WTC11 (cell line): ENCODE measurements at regions not wholly inside any gene's neighbourhood (a gene's known extent, or its start where the extent isn't known, plus 50 kb on each side); places are given as distances from the start of the nearest gene placed in this dataset.

Experiments used
- ATF3 ChIP-seq: sonication (generic); formaldehyde crosslinking; conservative IDR thresholded peaks from 2 replicates; pipeline ENCODE4 v1.8.1; 2022; ENCODE audit warnings: mild to moderate bottlenecking, missing genetic modification reagents
- CTCF ChIP-seq: fragments of 200-600 bp; IDR thresholded peaks from 2 replicates; pipeline ENCODE4 v1.8.0; 2022; ENCODE audit warnings: antibody characterized with exemption
- GABPB1 ChIP-seq: sonication (generic); formaldehyde crosslinking; IDR thresholded peaks from 2 replicates; pipeline ENCODE4 v1.8.1; 2023; ENCODE audit warnings: mild to moderate bottlenecking, missing genetic modification reagents
- JUN ChIP-seq: sonication (generic); formaldehyde crosslinking; IDR thresholded peaks from 2 replicates; pipeline ENCODE4 v1.8.0; 2023; ENCODE audit warnings: mild to moderate bottlenecking, missing genetic modification reagents
- MAX ChIP-seq: sonication (generic); formaldehyde crosslinking; IDR thresholded peaks from 2 replicates; pipeline ENCODE4 v1.8.0; 2022; ENCODE audit warnings: mild to moderate bottlenecking, missing genetic modification reagents
- SMAD3 ChIP-seq: sonication (generic); formaldehyde crosslinking; IDR thresholded peaks from 2 replicates; pipeline ENCODE4 v1.8.0; 2022; ENCODE audit warnings: missing genetic modification reagents, mild to moderate bottlenecking, borderline replicate concordance
- TCF7 ChIP-seq: sonication (generic); formaldehyde crosslinking; IDR thresholded peaks from 2 replicates; pipeline ENCODE4 v1.8.0; 2022; ENCODE audit warnings: mild to moderate bottlenecking, low read depth, missing genetic modification reagents, moderate library complexity
- TP53 ChIP-seq: sonication (generic); formaldehyde crosslinking; IDR thresholded peaks from 2 replicates; pipeline ENCODE4 v1.8.1; 2023; ENCODE audit warnings: mild to moderate bottlenecking, missing genetic modification reagents
- USF1 ChIP-seq: sonication (generic); formaldehyde crosslinking; IDR thresholded peaks from 2 replicates; pipeline ENCODE4 v1.8.0; 2022; ENCODE audit warnings: mild to moderate bottlenecking, missing genetic modification reagents
- ZBTB43 ChIP-seq: sonication (generic); formaldehyde crosslinking; IDR thresholded peaks from 2 replicates; pipeline ENCODE4 v1.8.1; 2023; ENCODE audit warnings: mild to moderate bottlenecking, missing genetic modification reagents
- ZNF138 ChIP-seq: sonication (generic); formaldehyde crosslinking; conservative IDR thresholded peaks from 2 replicates; pipeline ENCODE4 v1.8.1; 2022; ENCODE audit warnings: mild to moderate bottlenecking, moderate library complexity, missing genetic modification reagents
- ZNF263 ChIP-seq: sonication (generic); formaldehyde crosslinking; IDR thresholded peaks from 2 replicates; pipeline ENCODE4 v1.8.1; 2022; ENCODE audit warnings: low read depth, mild to moderate bottlenecking, moderate library complexity, missing genetic modification reagents
- ZNF396 ChIP-seq: fragments of 250-450 bp; sonication (Bioruptor Pico); IDR thresholded peaks from 2 replicates; pipeline ENCODE4 v1.8.0; 2021; ENCODE audit warnings: mild to moderate bottlenecking, moderate library complexity, borderline replicate concordance
- ZNF416 ChIP-seq: fragments of 250-450 bp; sonication (Bioruptor Pico); IDR thresholded peaks from 2 replicates; pipeline ENCODE4 v1.9.0; 2021; ENCODE audit warnings: mild to moderate bottlenecking, inconsistent platforms

GRCh38 chr7:109772161-109772560, 1202.5 kb downstream of the DNAJB9 start:
- TF ChIP-seq CTCF (no peak), ZNF138 (no peak), USF1 (CRISPR knock-in tag) (no peak), MAX (CRISPR knock-in tag) (no peak), TP53 (CRISPR knock-in tag) (no peak), ZNF396 (no peak), SMAD3 (CRISPR knock-in tag) (no peak), TCF7 (CRISPR knock-in tag) (no peak), ZBTB43 (CRISPR knock-in tag) (no peak), ATF3 (CRISPR knock-in tag) (no peak), ZNF263 (CRISPR knock-in tag) (no peak), JUN (no peak), GABPB1 (no peak), ZNF416 (no peak)
